Activated T-helper 9 cell treated with anti-CD3 and anti-CD28 coated beads, Interleukin-2, amount 50 U/mL, for 16 hours (primary cell): ENCODE measurements at regions not wholly inside any gene's neighbourhood (a gene's known extent, or its start where the extent isn't known, plus 50 kb on each side); places are given as distances from the start of the nearest gene placed in this dataset.

Experiments used
- DNase-seq: peaks from one replicate; pipeline ENCODE4 v3.0.0-alpha.2; 2020; ENCODE audit warnings: low read depth

GRCh38 chr2:16817305-16818202, 151.9 kb upstream of the CYRIA start:
- no peak for DNase-seq

GRCh38 chr2:16816522-16816921, 150.9 kb upstream of the CYRIA start:
- no peak for DNase-seq

- DNase-seq = no peak
Observed at GRCh38 chr2:16816016-16816415, 150.4 kb upstream of the CYRIA start.

GRCh38 chr2:16813593-16813992, 148.0 kb upstream of the CYRIA start:
- no peak for DNase-seq

GRCh38 chr2:16798472-16798871, 132.8 kb upstream of the CYRIA start:
- DNase-seq = no peak

GRCh38 chr2:16791496-16791895, 125.9 kb upstream of the CYRIA start:
- no peak for DNase-seq

- DNase-seq = no peak
Observed at GRCh38 chr2:16785149-16785548, 119.5 kb upstream of the CYRIA start.

- no peak for DNase-seq
Observed at GRCh38 chr2:16784652-16785051, 119.0 kb upstream of the CYRIA start.

- no peak for DNase-seq
Observed at GRCh38 chr2:16777123-16777870, 111.7 kb upstream of the CYRIA start.

GRCh38 chr2:16775899-16776231, 110.2 kb upstream of the CYRIA start:
- no peak for DNase-seq

GRCh38 chr2:16774980-16775898, 109.6 kb upstream of the CYRIA start:
- DNase-seq = no peak

GRCh38 chr2:16774091-16774490, 108.5 kb upstream of the CYRIA start:
- DNase-seq = no peak

GRCh38 chr2:16773080-16773713, 107.6 kb upstream of the CYRIA start:
- no peak for DNase-seq

GRCh38 chr2:16767789-16768476, 102.3 kb upstream of the CYRIA start:
- no peak for DNase-seq

GRCh38 chr2:16765356-16765755, 99.7 kb upstream of the CYRIA start:
- no peak for DNase-seq

- no peak for DNase-seq
Observed at GRCh38 chr2:16764487-16764886, 98.9 kb upstream of the CYRIA start.

GRCh38 chr2:16763493-16763899, 97.9 kb upstream of the CYRIA start:
- no peak for DNase-seq

GRCh38 chr2:16763056-16763455, 97.4 kb upstream of the CYRIA start:
- no peak for DNase-seq

- DNase-seq = no peak
Observed at GRCh38 chr2:16760426-16760825, 94.8 kb upstream of the CYRIA start.

GRCh38 chr2:16756831-16757644, 91.4 kb upstream of the CYRIA start:
- peak; percentile 9 for DNase-seq
